WERI-Rb-1 (cell line): ENCODE measurements at regions not wholly inside any gene's neighbourhood (a gene's known extent, or its start where the extent isn't known, plus 50 kb on each side); places are given as distances from the start of the nearest gene placed in this dataset.

Experiments
- DNase-seq: peaks from one replicate; pipeline ENCODE4 v3.0.0-alpha.2; 2020
- H3K27ac ChIP-seq: fragments of 250-450 bp; sonication (Bioruptor Pico); 2 replicates; pipeline ENCODE4 v1.5.1; 2020; ENCODE audit warnings: mild to moderate bottlenecking, moderate library complexity
- H3K27me3 ChIP-seq: fragments of 250-450 bp; sonication (Bioruptor Pico); 2 replicates; pipeline ENCODE4 v1.5.1; 2021; ENCODE audit warnings: mild to moderate bottlenecking, low read depth, moderate library complexity; ENCODE audit not compliant: insufficient read depth, severe bottlenecking
- H3K36me3 ChIP-seq: fragments of 250-450 bp; sonication (Bioruptor Pico); 2 replicates; pipeline ENCODE4 v1.5.1; 2020; ENCODE audit warnings: mild to moderate bottlenecking, moderate library complexity
- H3K4me3 ChIP-seq: 2 replicates; pipeline ENCODE4 v1.5.1; 2011; ENCODE audit warnings: low read depth, mild to moderate bottlenecking, control low read depth, low read length
- H3K9me3 ChIP-seq: fragments of 250-450 bp; sonication (Bioruptor Pico); 2 replicates; pipeline ENCODE4 v1.5.1; 2021; ENCODE audit warnings: mild to moderate bottlenecking, moderate library complexity; ENCODE audit not compliant: severe bottlenecking
- CTCF ChIP-seq: IDR thresholded peaks from 2 replicates; pipeline ENCODE4 v1.5.1; 2011; ENCODE audit warnings: low read depth, mild to moderate bottlenecking, control low read depth, inconsistent platforms, low read length

GRCh38 chr17:71118039-71118438, 948.7 kb downstream of the KCNJ2 start:
- peaks cover 85% of the 10 kb centered on the region for H3K27me3 ChIP-seq
- H3K9me3 ChIP-seq, result no peaks in the 10 kb centered on the region
- no peak overlapping the region for H3K4me3 ChIP-seq
- no peak overlapping the region for H3K27ac ChIP-seq
- no peak; the same call in 1 of the 2 replicates for TF ChIP-seq CTCF
- no peaks in the 10 kb centered on the region for H3K36me3 ChIP-seq
- DNase-seq, result no peak

GRCh38 chr17:71127416-71127815, 958.1 kb downstream of the KCNJ2 start:
- Histone ChIP-seq H3K27ac (no peak overlapping the region), H3K9me3 (peaks cover 2% of the 10 kb centered on the region), H3K4me3 (no peak overlapping the region), H3K27me3 (peaks cover 72% of the 10 kb centered on the region), H3K36me3 (no peaks in the 10 kb centered on the region)
- DNase-seq, result no peak
- TF ChIP-seq CTCF, result no peak

GRCh38 chr17:71142333-71142732, 973.0 kb downstream of the KCNJ2 start:
- Histone ChIP-seq H3K27ac (no peak overlapping the region), H3K36me3 (no peaks in the 10 kb centered on the region), H3K4me3 (no peak overlapping the region), H3K9me3 (no peaks in the 10 kb centered on the region), H3K27me3 (peaks cover 45% of the 10 kb centered on the region)
- no peak for DNase-seq
- TF ChIP-seq CTCF, result no peak

GRCh38 chr17:71145486-71145885, 975.3 kb upstream of the SOX9 start:
- TF ChIP-seq CTCF, result no peak
- H3K36me3 ChIP-seq, result no peaks in the 10 kb centered on the region
- no peaks in the 10 kb centered on the region for H3K9me3 ChIP-seq
- no peak for DNase-seq
- peaks cover 50% of the 10 kb centered on the region for H3K27me3 ChIP-seq
- H3K4me3 ChIP-seq, result no peak overlapping the region
- H3K27ac ChIP-seq, result no peak overlapping the region

- H3K4me3 ChIP-seq, result no peak overlapping the region
Observed at GRCh38 chr17:71147906-71148305, 972.9 kb upstream of the SOX9 start.

More at GRCh38 chr17:71147906-71148305, 972.9 kb upstream of the SOX9 start:
- Histone ChIP-seq H3K36me3 (no peaks in the 10 kb centered on the region), H3K27ac (no peak overlapping the region), H3K27me3 (peaks cover 55% of the 10 kb centered on the region), H3K9me3 (no peaks in the 10 kb centered on the region)
- TF ChIP-seq CTCF, result no peak
- DNase-seq, result no peak
